ENCODE measurements at regions not wholly inside any gene's neighbourhood (a gene's known extent, or its start where the extent isn't known, plus 50 kb on each side); places are given as distances from the start of the nearest gene placed in this dataset.

GRCh38 chr18:27564066-27564465, 379.0 kb upstream of the CHST9 start:
- Histone ChIP-seq H3K9me3 (no peaks in the 10 kb centered on the region), H3K4me1 (no peaks in the 10 kb centered on the region), H3K36me3 (no peaks in the 10 kb centered on the region), H3K4me3 (no peak overlapping the region), H3K27me3 (no peaks in the 10 kb centered on the region), H3K27ac (no peak overlapping the region)
- DNase-seq (no peak), ATAC-seq (no peak)
- TF ChIP-seq CTCF (IDR thresholded peaks at IDR 0.05), result no peak
- intact Hi-C loops (cut with DNase I), result no loop called here

- TF ChIP-seq CTCF (IDR thresholded peaks at IDR 0.05), result no peak
- Histone ChIP-seq H3K27me3 (no peaks in the 10 kb centered on the region), H3K27ac (no peak overlapping the region), H3K9me3 (peaks cover 0 to 7% of the 10 kb centered on the region in 2 donors), H3K4me1 (no peaks in the 10 kb centered on the region), H3K36me3 (no peaks in the 10 kb centered on the region), H3K4me3 (no peak overlapping the region)
- ATAC-seq, result no peak
- no peak for DNase-seq
- intact Hi-C loops (cut with DNase I), result no loop called here
Observed at GRCh38 chr18:27558388-27559155, 373.5 kb upstream of the CHST9 start.

- intact Hi-C loops (cut with DNase I), result no loop called here
- H3K4me1 ChIP-seq, result no peaks in the 10 kb centered on the region
- no peak for TF ChIP-seq CTCF (IDR thresholded peaks at IDR 0.05)
- no peak overlapping the region for H3K27ac ChIP-seq
- H3K36me3 ChIP-seq, result no peaks in the 10 kb centered on the region
- H3K9me3 ChIP-seq, result peaks cover 0 to 7% of the 10 kb centered on the region in 2 donors
- H3K27me3 ChIP-seq, result no peaks in the 10 kb centered on the region
- no peak for ATAC-seq
- no peak overlapping the region for H3K4me3 ChIP-seq
- no peak for DNase-seq
Observed at GRCh38 chr18:27556741-27557140, 371.6 kb upstream of the CHST9 start.

- DNase-seq (no peak), ATAC-seq (no peak)
- no peak overlapping the region for H3K4me3 ChIP-seq
- no peaks in the 10 kb centered on the region for H3K9me3 ChIP-seq
- intact Hi-C loops (cut with DNase I), result no loop called here
- H3K27me3 ChIP-seq, result no peaks in the 10 kb centered on the region
- TF ChIP-seq CTCF (IDR thresholded peaks at IDR 0.05), result no peak
- no peak overlapping the region for H3K27ac ChIP-seq
- H3K36me3 ChIP-seq, result no peaks in the 10 kb centered on the region
- H3K4me1 ChIP-seq, result no peaks in the 10 kb centered on the region
Observed at GRCh38 chr18:27549335-27550039, 364.4 kb upstream of the CHST9 start.

- no peak overlapping the region for H3K27ac ChIP-seq
- H3K4me3 ChIP-seq, result no peak overlapping the region
- ATAC-seq (no peak), DNase-seq (no peak)
- TF ChIP-seq CTCF (IDR thresholded peaks at IDR 0.05), result no peak
- H3K9me3 ChIP-seq, result no peaks in the 10 kb centered on the region
- H3K36me3 ChIP-seq, result no peaks in the 10 kb centered on the region
- H3K4me1 ChIP-seq, result no peaks in the 10 kb centered on the region
- intact Hi-C loops (cut with DNase I), result no loop called here
- no peaks in the 10 kb centered on the region for H3K27me3 ChIP-seq
Observed at GRCh38 chr18:27546991-27547390, 361.9 kb upstream of the CHST9 start.

All from left lung (tissue), 4 donors.